Epithelial cell of prostate (primary cell): ENCODE measurements at regions not wholly inside any gene's neighbourhood (a gene's known extent, or its start where the extent isn't known, plus 50 kb on each side); places are given as distances from the start of the nearest gene placed in this dataset.
"Not testable (repeated sequence)": the region's sequence is repeated elsewhere in the genome, so short reads cannot be mapped to it uniquely, and the experiment has no call there.

Source experiments
- DNase-seq: peaks from one replicate; pipeline ENCODE4 v3.0.0-alpha.2; 2011; ENCODE audit warnings: low read depth, low spot score
- H3K27ac ChIP-seq: fragments of 450-650 bp; 2 replicates; pipeline ENCODE4 v1.5.1; 2017; ENCODE audit warnings: mild to moderate bottlenecking

DNA sequence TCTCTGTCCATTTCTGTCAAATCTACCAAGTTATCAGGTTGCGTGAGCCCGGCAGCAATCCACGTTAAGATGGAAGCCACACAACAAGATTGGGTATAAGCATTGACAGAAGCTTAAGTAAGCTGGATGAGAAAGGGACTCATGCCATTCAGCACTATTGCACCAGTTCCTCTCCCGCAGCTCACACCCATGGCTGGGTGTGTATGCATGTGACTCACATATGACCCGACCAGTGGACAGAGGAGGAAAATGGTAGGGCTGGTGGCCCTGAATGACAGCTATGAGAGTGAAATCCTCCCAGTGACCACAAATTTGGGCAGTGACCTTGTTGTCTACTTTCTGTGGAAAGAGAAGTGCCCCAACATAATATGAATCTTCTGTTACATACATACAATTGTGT lies 113.5 kb downstream of the OTOR start:
- no peak overlapping the region for H3K27ac ChIP-seq

DNA sequence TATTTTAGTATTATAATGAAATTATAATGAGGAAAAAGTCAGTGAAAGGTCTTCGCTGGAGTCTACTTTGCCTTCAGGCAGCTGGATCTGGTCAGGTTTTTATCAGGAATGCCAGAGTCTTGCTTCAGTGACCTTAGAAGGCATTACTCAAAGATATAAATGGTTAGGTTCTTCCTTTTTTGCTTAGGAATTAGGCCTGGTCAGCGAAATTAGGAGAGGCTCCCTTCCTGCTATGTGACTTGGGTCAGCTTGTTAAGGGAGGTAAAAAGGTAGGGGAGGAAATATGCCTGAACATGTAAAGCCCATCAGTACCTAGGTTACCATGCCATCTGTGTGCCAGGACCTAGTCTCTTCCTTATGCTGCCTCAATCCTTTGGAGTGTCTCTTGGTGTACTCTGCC lies 115.1 kb downstream of the OTOR start:
- DNase-seq, result no peak
- no peak overlapping the region for H3K27ac ChIP-seq

More for the DNA sequence above, 113.5 kb downstream of the OTOR start:
- DNase-seq, result no peak

DNA sequence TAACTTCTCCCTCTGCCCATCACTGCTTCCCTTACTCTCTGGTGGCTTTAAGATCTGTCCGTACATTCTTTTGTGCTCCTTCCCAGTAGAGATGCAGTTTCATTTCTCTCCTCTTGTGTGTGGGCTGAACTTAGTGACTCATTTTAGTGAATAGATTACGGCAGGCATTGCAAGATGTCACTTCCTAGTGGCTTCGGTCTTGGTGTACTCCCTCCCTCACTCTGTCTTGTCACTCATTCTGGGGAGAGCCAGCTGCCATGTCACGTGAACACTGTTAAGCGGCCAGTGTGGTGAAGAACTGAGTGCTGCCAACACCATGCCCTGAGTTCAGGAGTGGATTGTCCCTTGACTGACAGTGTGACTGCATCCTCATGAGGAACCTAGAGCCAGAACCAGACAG lies 115.9 kb downstream of the OTOR start:
- no peak for DNase-seq
- no peak overlapping the region for H3K27ac ChIP-seq

DNA sequence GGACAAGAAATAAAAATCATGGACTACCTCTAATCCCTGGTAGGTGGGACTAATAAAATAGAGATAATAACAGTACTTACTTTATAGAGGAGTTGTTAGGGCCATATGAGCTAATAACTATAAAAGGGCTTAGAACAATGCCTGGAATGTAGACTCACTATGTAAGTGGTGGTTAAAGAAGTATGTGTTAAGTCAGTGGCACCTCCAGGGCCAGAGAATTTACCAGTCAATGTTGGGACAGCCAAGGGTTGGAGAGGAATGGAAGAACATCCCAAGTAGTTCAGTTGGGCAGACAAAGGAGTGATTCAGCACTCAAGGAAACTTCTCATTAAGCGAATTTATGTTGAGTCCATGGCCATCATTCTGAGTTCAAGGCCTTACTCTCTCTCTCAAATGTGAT lies 116.8 kb downstream of the OTOR start:
- DNase-seq, result no peak
- H3K27ac ChIP-seq, result no peak overlapping the region

DNA sequence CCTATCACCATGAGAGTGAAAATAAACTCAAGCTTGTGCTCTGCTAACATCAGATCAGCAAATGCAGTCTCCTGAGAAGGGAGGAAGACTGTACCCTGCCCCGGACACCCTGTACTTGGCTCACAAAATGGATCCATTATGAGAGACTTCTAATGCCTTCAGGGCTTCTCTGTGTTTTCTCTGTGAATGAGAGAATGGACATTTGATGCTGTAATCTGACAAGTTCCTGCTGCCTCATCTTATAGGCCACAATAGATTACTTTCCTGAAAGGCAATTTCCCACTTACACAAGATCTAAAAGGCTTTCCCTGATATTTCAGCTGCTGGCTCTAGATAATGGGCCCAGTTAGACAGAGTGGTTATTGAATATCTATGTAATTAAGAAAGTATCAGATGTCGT lies 117.2 kb downstream of the OTOR start:
- DNase-seq, result no peak
- H3K27ac ChIP-seq, result no peak overlapping the region

DNA sequence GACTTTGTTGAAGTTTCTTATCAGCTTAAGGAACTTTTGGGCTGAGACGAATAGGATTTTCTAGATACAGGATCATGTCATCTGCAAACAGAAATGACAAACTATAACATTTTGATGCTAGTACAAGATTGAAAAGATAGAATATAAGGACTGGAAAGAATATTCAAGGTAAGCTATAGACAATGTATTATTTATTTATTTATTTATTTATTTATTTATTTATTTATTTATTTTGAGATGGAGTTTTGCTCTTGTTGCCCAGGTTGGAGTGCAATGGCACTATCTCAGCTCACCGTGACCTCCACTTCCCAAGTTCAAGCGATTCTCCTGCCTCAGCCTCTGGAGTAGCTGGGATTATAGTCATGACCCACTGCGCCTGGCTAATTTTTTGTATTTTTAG lies 125.0 kb downstream of the OTOR start:
- not testable (repeated sequence) for DNase-seq, H3K27ac ChIP-seq

DNA sequence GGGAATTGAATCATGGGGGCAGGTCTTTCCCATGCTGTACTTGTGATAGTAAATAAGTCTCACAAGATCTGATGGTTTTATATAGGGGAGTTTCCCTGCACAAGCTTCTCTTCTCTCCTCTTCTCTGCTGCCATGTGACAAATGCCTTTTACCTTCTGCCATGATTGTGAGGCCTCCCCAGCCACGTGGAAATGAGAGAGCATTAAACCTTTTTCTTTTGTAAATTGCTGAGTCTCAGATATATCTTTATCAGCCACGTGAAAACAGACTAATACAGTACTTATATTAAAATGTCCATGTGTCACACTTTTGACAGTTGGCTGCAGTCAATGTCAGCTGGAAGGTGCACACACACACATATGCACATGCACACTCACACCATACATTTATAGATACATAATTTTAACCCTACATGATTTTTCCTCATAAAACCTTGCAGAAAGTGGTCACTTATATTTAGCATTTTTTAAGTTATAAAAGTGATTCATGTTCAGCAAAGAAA lies 128.9 kb downstream of the OTOR start:
- H3K27ac ChIP-seq, result no peak overlapping the region
- DNase-seq, result no peak

DNA sequence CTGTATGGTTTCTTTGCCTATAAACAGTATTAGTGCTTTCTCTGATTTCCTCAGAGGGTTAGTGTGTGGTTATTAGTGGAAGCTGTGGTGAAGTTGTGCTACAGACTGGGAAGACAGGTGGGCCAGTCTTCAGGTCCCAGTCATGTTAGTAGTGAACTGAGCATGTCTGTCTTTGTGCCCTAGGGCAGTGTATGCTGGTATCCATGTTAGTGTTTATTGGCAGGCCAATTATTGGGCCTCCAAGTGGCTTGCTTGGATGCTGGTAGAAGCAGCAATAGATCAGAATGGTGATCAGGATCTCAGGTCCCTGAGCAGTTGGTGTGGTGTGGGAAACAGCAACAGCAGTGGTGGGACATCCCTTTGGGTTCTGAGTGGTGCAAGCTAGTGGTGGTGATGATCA lies 137.6 kb downstream of the OTOR start:
- DNase-seq, result no peak
- H3K27ac ChIP-seq, result no peak overlapping the region

DNA sequence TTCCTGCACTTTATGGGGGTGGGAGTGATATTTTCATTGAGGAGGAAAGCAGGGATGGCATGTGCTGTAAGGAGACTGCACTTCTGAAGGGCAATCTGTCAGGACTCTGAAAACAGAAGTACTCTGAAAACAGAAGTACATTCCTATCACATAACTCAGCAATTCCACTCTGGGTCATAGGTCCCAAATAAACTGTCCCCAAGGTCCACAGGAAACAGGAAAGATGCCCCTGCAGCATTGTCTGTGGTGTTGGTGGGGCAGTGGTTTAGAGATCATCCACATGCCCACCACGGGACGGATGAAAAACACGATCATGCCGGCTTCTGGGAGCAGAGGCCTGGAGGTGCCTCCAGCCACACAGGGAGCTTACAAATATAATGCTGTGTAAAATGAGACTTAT lies 150.3 kb downstream of the OTOR start:
- DNase-seq, result no peak
- H3K27ac ChIP-seq, result no peak overlapping the region

DNA sequence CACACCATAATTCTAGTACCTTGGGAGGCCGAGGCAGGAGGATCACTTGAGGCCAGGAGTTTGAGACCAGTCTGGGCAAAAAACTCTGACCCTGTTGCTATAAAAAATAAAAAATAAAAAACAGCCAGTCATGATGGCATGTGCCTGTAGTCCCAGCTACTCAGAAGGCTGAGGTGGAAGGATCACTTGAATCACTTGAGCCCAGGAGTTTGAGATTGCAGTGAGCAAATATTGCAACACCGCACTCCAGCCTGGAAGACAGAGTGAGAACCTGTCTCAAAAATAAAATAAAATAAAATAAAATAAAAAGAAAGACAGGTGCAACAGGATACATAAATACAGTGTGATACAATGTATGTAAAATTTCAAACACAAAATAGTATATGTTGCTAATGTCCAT lies 154.5 kb downstream of the OTOR start:
- no peak overlapping the region for H3K27ac ChIP-seq
- no peak for DNase-seq

DNA sequence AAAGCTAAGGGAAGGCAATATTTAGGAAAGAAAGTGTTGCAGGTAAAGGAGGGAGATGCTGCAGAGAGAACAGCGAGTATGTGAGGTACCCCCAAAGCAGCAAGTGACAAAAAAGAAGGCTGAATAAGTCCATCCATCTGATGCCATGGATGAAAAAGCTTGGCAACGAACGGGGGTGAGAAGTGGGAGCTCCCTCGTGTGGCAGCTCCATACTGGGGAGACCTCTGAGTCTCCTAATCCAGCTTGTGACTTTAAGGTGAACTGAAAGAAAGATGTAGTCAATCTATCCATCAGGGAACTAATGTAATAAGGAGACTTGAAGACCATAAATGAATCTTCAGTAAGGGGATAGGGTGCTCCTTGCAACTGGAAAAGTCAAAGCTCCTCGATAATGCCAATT lies 156.6 kb downstream of the OTOR start:
- DNase-seq, result no peak
- H3K27ac ChIP-seq, result no peak overlapping the region

DNA sequence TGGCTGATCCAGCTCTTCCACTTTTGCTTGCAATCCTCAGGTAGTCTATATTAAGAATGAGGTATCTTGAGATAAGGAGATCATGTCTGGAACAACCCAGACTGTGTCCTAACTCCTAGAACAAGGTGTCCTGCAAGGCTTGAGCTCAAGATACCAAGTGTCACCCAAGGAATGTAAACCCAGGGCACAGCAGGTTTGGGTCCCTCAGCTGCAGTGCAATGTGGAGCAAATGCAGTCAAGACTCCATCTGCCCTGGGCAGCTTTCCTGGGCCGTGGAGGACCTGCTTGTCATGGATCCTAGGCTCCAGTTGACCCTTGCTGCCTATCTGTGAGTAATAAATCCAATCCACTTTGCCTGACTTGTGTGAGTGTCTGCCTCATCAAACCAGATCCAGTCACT lies 166.1 kb downstream of the OTOR start:
- no peak overlapping the region for H3K27ac ChIP-seq
- DNase-seq, result no peak

DNA sequence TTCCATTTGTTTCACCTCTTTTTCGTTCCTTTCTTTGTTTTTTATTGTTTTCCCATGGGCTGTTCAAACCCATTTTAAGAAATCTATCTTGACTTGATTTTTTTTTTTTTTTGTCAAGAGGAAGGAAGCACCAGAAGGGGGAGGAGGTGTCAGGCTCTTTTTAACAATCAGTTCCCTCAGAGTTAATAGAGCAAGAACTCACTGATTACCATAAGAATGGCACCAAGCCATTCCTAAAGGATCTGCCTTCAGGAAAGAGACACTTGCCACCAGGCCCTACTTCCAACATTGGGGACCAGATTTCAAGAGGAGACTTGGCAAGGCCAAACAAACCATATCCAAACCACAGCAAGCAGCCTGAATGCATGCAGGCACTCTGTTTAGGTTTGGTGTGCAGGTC lies 168.0 kb downstream of the OTOR start:
- no peak overlapping the region for H3K27ac ChIP-seq
- DNase-seq, result no peak

DNA sequence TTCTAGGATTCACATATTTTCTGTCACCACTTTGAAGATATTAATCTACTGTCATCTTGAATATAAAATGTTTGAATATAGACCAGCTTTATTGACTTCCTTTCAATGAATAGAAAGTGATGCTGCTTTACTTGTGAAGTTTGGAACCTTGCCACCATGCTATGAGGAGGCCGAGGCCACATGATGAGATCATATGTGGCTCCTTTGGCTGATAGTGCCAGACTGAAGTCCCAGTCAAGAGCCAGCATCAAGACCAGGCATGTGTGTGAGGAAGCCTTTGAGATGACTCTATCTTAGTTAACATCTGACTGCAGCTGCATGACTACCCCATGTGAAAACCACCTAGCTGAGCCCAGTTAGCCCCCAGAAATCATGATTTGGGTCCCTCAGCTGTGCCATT lies 169.5 kb downstream of the OTOR start:
- DNase-seq, result peak; percentile 6
- H3K27ac ChIP-seq, result no peak overlapping the region

DNA sequence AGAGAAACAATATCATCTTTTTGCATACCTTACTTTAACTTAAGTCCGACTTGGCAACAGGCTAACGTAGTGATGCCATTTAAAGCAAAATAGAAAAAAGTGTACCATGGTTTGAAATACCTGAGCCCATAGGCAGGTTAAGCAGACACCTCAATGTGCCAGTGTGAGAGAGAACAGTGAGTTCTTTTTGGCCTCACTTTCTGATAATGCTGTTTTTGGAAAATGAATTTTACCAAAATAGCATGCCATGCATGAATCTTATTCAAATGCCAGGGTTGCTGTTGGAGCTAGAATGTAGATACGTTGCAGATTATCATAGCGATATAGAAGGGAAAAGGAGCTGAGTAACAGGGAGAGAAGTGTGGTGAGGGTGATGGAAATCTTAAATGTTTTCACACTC lies 170.2 kb downstream of the OTOR start:
- no peak overlapping the region for H3K27ac ChIP-seq
- DNase-seq, result no peak

DNA sequence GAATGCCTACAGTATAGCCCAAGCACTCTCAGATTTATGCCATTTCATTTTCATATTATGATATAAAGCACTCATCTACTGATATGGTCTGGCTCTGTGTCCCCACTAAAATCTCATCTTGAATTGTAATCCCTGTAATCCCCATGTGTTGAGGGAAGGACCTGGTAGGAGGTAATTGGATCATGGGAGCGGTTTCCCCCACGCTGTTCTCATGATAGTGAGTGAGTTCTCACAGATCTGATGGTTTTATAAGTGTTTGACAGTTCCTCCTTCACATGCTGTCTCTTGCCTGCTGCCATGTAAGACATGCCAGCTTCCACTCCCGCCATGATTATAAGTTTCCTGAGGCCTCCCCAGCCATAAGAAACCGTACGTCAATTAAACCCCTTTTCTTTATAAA lies 171.7 kb downstream of the OTOR start:
- DNase-seq, result no peak
- H3K27ac ChIP-seq, result no peak overlapping the region

DNA sequence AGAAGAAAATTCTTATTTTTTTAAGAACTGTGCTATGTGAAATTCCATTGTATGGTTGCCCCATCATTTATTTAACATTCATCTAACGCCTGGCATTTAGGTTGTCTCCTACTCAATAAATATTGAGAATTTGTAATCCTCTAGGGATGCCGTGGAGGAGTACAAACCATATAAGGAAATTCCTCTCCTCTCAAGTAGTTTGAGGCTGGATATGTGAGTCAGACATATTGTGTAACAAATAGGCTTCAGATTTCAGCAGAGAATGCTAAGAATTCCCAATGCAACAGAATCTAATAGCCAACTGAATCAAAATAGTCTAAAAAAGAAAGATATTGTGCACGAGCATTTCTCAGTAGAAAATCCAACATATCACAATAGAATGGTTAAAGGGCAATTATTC lies 174.7 kb downstream of the OTOR start:
- H3K27ac ChIP-seq, result no peak overlapping the region
- DNase-seq, result no peak

DNA sequence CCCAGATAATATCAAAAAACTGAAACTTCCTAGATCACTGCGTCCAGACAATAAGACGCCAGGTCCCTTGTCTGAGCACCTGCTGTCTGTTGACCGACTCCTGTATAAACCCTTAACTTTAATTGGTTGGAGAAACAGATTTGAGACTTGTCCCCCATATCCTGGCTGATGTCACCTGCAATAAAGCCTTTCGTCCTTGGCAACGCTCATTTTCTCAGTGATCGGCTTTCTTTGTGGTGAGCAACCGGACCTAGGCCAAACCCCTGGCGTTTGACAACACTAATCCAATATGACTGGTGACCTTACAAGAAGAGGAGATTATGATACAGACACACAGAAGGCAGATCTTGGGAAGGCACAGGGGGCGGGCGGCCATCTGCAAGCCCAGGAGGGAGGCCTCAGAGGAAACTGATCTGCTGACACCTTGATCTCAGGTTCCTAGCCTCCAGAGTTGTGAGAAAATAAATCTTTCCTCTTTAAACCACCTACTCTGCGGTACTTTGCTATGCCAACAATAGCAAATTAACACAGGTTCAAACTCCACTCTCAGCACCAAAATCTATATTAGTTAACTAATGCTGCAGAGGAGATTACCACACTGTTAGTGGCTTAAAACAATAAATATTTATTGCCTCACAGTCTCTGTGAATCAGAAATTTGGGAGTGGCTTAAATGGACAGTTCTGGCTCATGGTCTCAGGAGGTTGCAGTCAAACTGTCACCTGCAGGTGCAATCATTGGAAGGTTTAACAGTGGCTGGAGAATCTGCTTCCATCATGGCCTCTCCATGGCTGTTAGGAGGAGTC lies 178.7 kb downstream of the OTOR start:
- no peak overlapping the region for H3K27ac ChIP-seq
- no peak for DNase-seq

DNA sequence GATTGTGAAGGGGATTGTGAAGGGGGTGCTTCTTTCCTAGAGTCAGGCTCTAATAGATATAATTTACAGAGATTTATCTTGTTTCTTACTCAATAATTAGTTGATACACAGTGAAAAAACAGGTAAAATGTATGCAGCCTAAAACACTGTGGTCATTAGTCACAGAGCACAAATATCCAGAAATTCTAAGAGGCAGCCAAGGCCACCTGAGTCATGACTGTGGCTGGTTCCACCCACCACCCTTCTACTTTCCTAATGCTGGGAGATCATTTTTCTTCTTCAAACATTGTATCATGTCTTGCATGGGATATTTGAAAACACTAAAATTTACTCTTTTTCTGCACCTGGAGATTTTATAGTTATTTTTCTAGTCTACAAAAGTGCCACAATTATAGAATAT lies 181.6 kb downstream of the OTOR start:
- no peak overlapping the region for H3K27ac ChIP-seq
- no peak for DNase-seq

DNA sequence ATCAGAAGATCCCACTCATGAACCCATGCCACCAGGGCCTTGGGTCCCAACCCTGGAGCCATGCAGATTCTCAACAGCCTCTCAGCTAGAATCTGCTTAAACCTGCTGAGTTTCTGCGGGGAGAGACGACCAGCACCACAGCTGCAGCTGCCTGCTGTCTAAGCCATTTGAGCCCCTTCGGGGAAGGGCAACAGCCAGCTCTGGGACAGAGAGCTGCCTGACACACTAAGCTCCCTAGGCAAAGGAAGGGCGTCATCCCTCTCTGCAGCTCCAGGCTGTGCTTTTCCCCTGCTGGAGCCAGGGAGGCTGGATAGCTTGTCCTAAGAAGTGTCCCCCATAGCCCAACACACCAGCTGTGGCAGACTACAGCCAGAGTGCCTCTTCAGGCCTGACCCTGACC lies 182.5 kb downstream of the OTOR start:
- H3K27ac ChIP-seq, result no peak overlapping the region
- DNase-seq, result no peak

DNA sequence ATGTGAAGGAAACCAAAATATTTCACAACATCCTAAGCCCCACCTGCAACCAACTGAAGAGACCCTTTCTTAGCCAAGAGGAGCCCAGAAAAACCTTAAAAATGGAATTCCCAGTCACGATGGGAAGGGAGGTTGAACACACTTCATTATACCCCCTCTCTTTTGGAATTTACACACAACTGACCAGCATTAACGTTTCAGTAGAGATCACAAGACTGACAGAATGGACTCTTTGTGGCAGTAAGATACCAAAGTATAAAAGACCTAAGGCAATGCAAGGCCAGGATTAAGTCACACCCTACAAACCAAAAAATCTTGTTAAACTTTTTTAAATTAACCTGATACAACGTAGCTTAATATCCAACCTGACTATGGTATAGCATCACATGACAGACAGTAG lies 190.9 kb downstream of the OTOR start:
- H3K27ac ChIP-seq, result no peak overlapping the region
- DNase-seq, result no peak

DNA sequence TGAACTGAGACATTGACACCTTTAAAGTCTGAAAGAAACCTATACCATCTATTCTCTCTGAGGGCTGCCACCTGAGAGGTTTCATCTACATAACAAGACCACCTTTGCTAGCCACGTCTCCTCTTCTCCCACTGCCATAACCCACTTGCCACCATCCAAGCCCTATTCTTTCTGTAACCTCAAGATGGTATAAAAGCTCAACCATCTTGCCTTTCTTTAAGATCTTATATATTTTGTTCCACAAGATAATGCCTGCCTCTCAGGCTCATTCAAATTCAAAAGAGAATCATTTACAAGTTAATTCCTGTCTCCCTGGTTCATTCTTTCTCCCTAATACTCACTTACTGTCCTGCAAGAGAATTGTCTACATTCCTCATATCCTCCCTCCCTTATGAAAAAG lies 192.5 kb downstream of the OTOR start:
- H3K27ac ChIP-seq, result no peak overlapping the region
- DNase-seq, result no peak
